Adipocyte (in vitro differentiated cells): ENCODE measurements at regions not wholly inside any gene's neighbourhood (a gene's known extent, or its start where the extent isn't known, plus 50 kb on each side); places are given as distances from the start of the nearest gene placed in this dataset.
"Not testable (repeated sequence)": the region's sequence is repeated elsewhere in the genome, so short reads cannot be mapped to it uniquely, and the experiment has no call there.

Source experiments
- DNase-seq: peaks from one replicate; pipeline ENCODE4 v3.0.0-alpha.2; 2015; ENCODE audit warnings: low read depth
- H3K27me3 ChIP-seq: replicated peaks from 2 replicates; pipeline ENCODE4 v1.7.0; 2013; ENCODE audit warnings: mild to moderate bottlenecking, low read length, moderate library complexity; ENCODE audit not compliant: control insufficient read depth, insufficient read depth
- H3K36me3 ChIP-seq: 2 replicates; pipeline ENCODE4 v1.7.0; 2013; ENCODE audit warnings: low read length, mild to moderate bottlenecking, moderate library complexity; ENCODE audit not compliant: control insufficient read depth, insufficient read depth, severe bottlenecking
- H3K4me1 ChIP-seq: 2 replicates; pipeline ENCODE4 v1.7.0; 2013; ENCODE audit warnings: mild to moderate bottlenecking, low read length, moderate library complexity; ENCODE audit not compliant: control insufficient read depth, insufficient read depth
- H3K4me3 ChIP-seq: 2 replicates; pipeline ENCODE4 v1.7.0; 2013; ENCODE audit warnings: mild to moderate bottlenecking, low read length, moderate library complexity
- H3K9ac ChIP-seq: 2 replicates; pipeline ENCODE4 v1.7.0; 2013; ENCODE audit warnings: mild to moderate bottlenecking, low read length, moderate library complexity
- H3K9me3 ChIP-seq: 2 replicates; pipeline ENCODE4 v1.7.0; 2013; ENCODE audit warnings: mild to moderate bottlenecking, low read length, moderate library complexity; ENCODE audit not compliant: control insufficient read depth

GRCh38 chr10:34013235-34013634 is 678.8 kb upstream of the NRP1 start:
- H3K27me3 ChIP-seq: peaks cover 12% of the 10 kb centered on the region
- DNase-seq: no peak
- H3K4me1 ChIP-seq: no peaks in the 10 kb centered on the region
- H3K9me3 ChIP-seq: no peaks in the 10 kb centered on the region
- H3K4me3 ChIP-seq: no peak overlapping the region
- H3K36me3 ChIP-seq: no peaks in the 10 kb centered on the region
- H3K9ac ChIP-seq: no peak overlapping the region

GRCh38 chr10:34010891-34011290 is 676.4 kb upstream of the NRP1 start:
- Histone ChIP-seq H3K27me3 (peaks cover 12% of the 10 kb centered on the region), H3K4me1 (no peaks in the 10 kb centered on the region), H3K4me3 (no peak overlapping the region), H3K36me3 (no peaks in the 10 kb centered on the region), H3K9me3 (no peaks in the 10 kb centered on the region), H3K9ac (no peak overlapping the region)
- DNase-seq: no peak

- H3K9ac ChIP-seq, H3K4me1 ChIP-seq, H3K4me3 ChIP-seq, DNase-seq, H3K9me3 ChIP-seq, H3K36me3 ChIP-seq: not testable (repeated sequence)
- H3K27me3 ChIP-seq: peaks cover 12% of the 10 kb centered on the region
Measured at GRCh38 chr10:34010228-34010627, 675.8 kb upstream of the NRP1 start.

- no peaks in the 10 kb centered on the region for H3K4me1 ChIP-seq
- no peak overlapping the region for H3K9ac ChIP-seq
- peaks cover 8% of the 10 kb centered on the region for H3K27me3 ChIP-seq
- no peak for DNase-seq
- H3K9me3 ChIP-seq: no peaks in the 10 kb centered on the region
- no peak overlapping the region for H3K4me3 ChIP-seq
- H3K36me3 ChIP-seq: no peaks in the 10 kb centered on the region
Measured at GRCh38 chr10:34008656-34009055, 674.2 kb upstream of the NRP1 start.

- Histone ChIP-seq H3K4me1 (no peaks in the 10 kb centered on the region), H3K9ac (no peak overlapping the region), H3K27me3 (no peaks in the 10 kb centered on the region), H3K36me3 (no peaks in the 10 kb centered on the region), H3K9me3 (no peaks in the 10 kb centered on the region), H3K4me3 (no peak overlapping the region)
- no peak for DNase-seq
Measured at GRCh38 chr10:34006471-34006870, 672.0 kb upstream of the NRP1 start.

GRCh38 chr10:34003561-34003960 is 669.1 kb upstream of the NRP1 start:
- no peak overlapping the region for H3K4me3 ChIP-seq
- DNase-seq: no peak
- no peaks in the 10 kb centered on the region for H3K27me3 ChIP-seq
- no peaks in the 10 kb centered on the region for H3K4me1 ChIP-seq
- H3K36me3 ChIP-seq: no peaks in the 10 kb centered on the region
- H3K9ac ChIP-seq: no peak overlapping the region
- no peaks in the 10 kb centered on the region for H3K9me3 ChIP-seq

GRCh38 chr10:34002896-34003295 is 668.4 kb upstream of the NRP1 start:
- no peak for DNase-seq
- Histone ChIP-seq H3K4me1 (no peaks in the 10 kb centered on the region), H3K9ac (no peak overlapping the region), H3K36me3 (no peaks in the 10 kb centered on the region), H3K27me3 (no peaks in the 10 kb centered on the region), H3K9me3 (no peaks in the 10 kb centered on the region), H3K4me3 (no peak overlapping the region)

GRCh38 chr10:34001831-34002230 is 667.4 kb upstream of the NRP1 start:
- no peaks in the 10 kb centered on the region for H3K9me3 ChIP-seq
- no peaks in the 10 kb centered on the region for H3K36me3 ChIP-seq
- DNase-seq: no peak
- H3K4me3 ChIP-seq: no peak overlapping the region
- no peaks in the 10 kb centered on the region for H3K27me3 ChIP-seq
- no peaks in the 10 kb centered on the region for H3K4me1 ChIP-seq
- no peak overlapping the region for H3K9ac ChIP-seq

GRCh38 chr10:34001087-34001580 is 666.7 kb upstream of the NRP1 start:
- H3K4me1 ChIP-seq: no peaks in the 10 kb centered on the region
- no peaks in the 10 kb centered on the region for H3K27me3 ChIP-seq
- no peaks in the 10 kb centered on the region for H3K36me3 ChIP-seq
- no peak overlapping the region for H3K9ac ChIP-seq
- H3K4me3 ChIP-seq: no peak overlapping the region
- H3K9me3 ChIP-seq: no peaks in the 10 kb centered on the region
- DNase-seq: no peak

GRCh38 chr10:33993917-33994316 is 659.5 kb upstream of the NRP1 start:
- H3K4me3 ChIP-seq: no peak overlapping the region
- DNase-seq: no peak
- peaks cover 3% of the 10 kb centered on the region for H3K4me1 ChIP-seq
- H3K9ac ChIP-seq: no peak overlapping the region
- no peaks in the 10 kb centered on the region for H3K36me3 ChIP-seq
- H3K27me3 ChIP-seq: no peaks in the 10 kb centered on the region
- no peaks in the 10 kb centered on the region for H3K9me3 ChIP-seq

- Histone ChIP-seq H3K4me1 (peaks cover 3% of the 10 kb centered on the region), H3K9ac (no peak overlapping the region), H3K27me3 (no peaks in the 10 kb centered on the region), H3K36me3 (no peaks in the 10 kb centered on the region), H3K9me3 (no peaks in the 10 kb centered on the region), H3K4me3 (no peak overlapping the region)
- no peak for DNase-seq
Measured at GRCh38 chr10:33991924-33992323, 657.5 kb upstream of the NRP1 start.

GRCh38 chr10:33986515-33986914 is 652.0 kb upstream of the NRP1 start:
- H3K9ac ChIP-seq: no peak overlapping the region
- no peak for DNase-seq
- no peaks in the 10 kb centered on the region for H3K9me3 ChIP-seq
- no peak overlapping the region for H3K4me3 ChIP-seq
- no peaks in the 10 kb centered on the region for H3K27me3 ChIP-seq
- H3K36me3 ChIP-seq: no peaks in the 10 kb centered on the region
- H3K4me1 ChIP-seq: no peaks in the 10 kb centered on the region
